ENCODE measurements at regions not wholly inside any gene's neighbourhood (a gene's known extent, or its start where the extent isn't known, plus 50 kb on each side); places are given as distances from the start of the nearest gene placed in this dataset.
A peak's percentile ranks its signal among the peaks of the same experiment; 100 is the strongest.

GRCh38 chr15:70376929-70377691 is 279.4 kb upstream of the TLE3 start:
- peak; percentile 35 for DNase-seq
- H2AFZ ChIP-seq (ENCODE audit: low read length) = no peak overlapping the region

More at GRCh38 chr15:70376929-70377691, 279.4 kb upstream of the TLE3 start:
- Histone ChIP-seq H2BK12ac (ENCODE audit: insufficient read length, low read depth, low read length) (no peak overlapping the region), H2BK15ac (ENCODE audit: low read depth, low read length) (no peak overlapping the region), H3K79me1 (ENCODE audit: insufficient read depth, low read depth, low read length, poor library complexity, severe bottlenecking) (no peaks in the 10 kb centered on the region), H3K14ac (ENCODE audit: insufficient read depth, low read length) (no peak overlapping the region), H3K4me2 (ENCODE audit: insufficient read depth, insufficient read length, low read length) (peak overlapping the region; percentile 93), H3K23ac (ENCODE audit: insufficient read length, low read depth, low read length) (no peak overlapping the region), H3K18ac (ENCODE audit: insufficient read length, low read depth, low read length) (no peak overlapping the region), H3K4ac (ENCODE audit: low read depth, low read length) (no peak overlapping the region), H2BK20ac (ENCODE audit: low read depth, low read length, poor library complexity, severe bottlenecking) (no peak overlapping the region), H2BK120ac (ENCODE audit: low read depth, low read length, poor library complexity, severe bottlenecking) (no peak overlapping the region), H3K9me3 (ENCODE audit: control insufficient read depth, low read depth, low read length) (no peaks in the 10 kb centered on the region), H2AK5ac (ENCODE audit: insufficient read length, low read length) (no peak overlapping the region), H3K56ac (ENCODE audit: insufficient read length, low read depth, low read length) (no peak overlapping the region), H2BK5ac (ENCODE audit: insufficient read length, low read length) (no peak overlapping the region), H3T11ph (ENCODE audit: low read length) (no peak overlapping the region), H4K20me1 (ENCODE audit: control insufficient read depth, insufficient read depth, insufficient read length) (no peaks in the 10 kb centered on the region), H4K91ac (ENCODE audit: insufficient read length, low read depth, low read length) (no peak overlapping the region), H4K8ac (replicated peaks; ENCODE audit: insufficient read length, low read depth, low read length) (no peak overlapping the region), H3K27ac (ENCODE audit: insufficient read length, low read depth, low read length) (no peak overlapping the region), H3K9ac (ENCODE audit: extremely low read depth, insufficient read length, low read length) (no peak overlapping the region), H3K79me2 (ENCODE audit: insufficient read depth, low read length) (no peaks in the 10 kb centered on the region), H3K4me1 (ENCODE audit: insufficient read depth, low read length) (peaks cover 2% of the 10 kb centered on the region; the same call in 1 of the 2 replicates), H3K23me2 (ENCODE audit: insufficient read length, low read depth, low read length, poor library complexity, severe bottlenecking) (peaks cover 10% of the 10 kb centered on the region), H3K27me3 (ENCODE audit: insufficient read depth, low read length) (no peaks in the 10 kb centered on the region; the same call in 1 of the 2 replicates), H4K5ac (ENCODE audit: insufficient read length, low read depth, low read length) (no peak overlapping the region)
- peaks cover 43% of the 10 kb centered on the region for H3K27me3 Mint-ChIP-seq (ENCODE audit: low read depth)
- peaks cover 0 to 5% (median 0%) of the 10 kb centered on the region in 3 experiments; a peak in 3 of 7 replicates for H3K36me3 Mint-ChIP-seq (ENCODE audit: insufficient read depth in 1 of 3, low read depth in 3 of 3)
- TF ChIP-seq, protein P1, sequence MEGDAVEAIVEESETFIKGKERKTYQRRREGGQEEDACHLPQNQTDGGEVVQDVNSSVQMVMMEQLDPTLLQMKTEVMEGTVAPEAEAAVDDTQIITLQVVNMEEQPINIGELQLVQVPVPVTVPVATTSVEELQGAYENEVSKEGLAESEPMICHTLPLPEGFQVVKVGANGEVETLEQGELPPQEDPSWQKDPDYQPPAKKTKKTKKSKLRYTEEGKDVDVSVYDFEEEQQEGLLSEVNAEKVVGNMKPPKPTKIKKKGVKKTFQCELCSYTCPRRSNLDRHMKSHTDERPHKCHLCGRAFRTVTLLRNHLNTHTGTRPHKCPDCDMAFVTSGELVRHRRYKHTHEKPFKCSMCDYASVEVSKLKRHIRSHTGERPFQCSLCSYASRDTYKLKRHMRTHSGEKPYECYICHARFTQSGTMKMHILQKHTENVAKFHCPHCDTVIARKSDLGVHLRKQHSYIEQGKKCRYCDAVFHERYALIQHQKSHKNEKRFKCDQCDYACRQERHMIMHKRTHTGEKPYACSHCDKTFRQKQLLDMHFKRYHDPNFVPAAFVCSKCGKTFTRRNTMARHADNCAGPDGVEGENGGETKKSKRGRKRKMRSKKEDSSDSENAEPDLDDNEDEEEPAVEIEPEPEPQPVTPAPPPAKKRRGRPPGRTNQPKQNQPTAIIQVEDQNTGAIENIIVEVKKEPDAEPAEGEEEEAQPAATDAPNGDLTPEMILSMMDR (conservative IDR thresholded peaks at IDR 0.05) = no peak
- peaks cover 4 to 9% of the 10 kb centered on the region in 2 experiments for H3K9me3 Mint-ChIP-seq
- no CpG with 5 or more reads among the region's 21 CpGs for WGBS (ENCODE audit: extremely low coverage, insufficient read length, low lambda C conversion rate)
- H3K27ac Mint-ChIP-seq = no peak overlapping the region
- peaks cover 35 to 39% of the 10 kb centered on the region in 2 experiments for H3K4me1 Mint-ChIP-seq
- peak overlapping the region; percentile 62 to 82 for H3K4me3 Mint-ChIP-seq
